ENCODE measurements at regions not wholly inside any gene's neighbourhood (a gene's known extent, or its start where the extent isn't known, plus 50 kb on each side); places are given as distances from the start of the nearest gene placed in this dataset.
"Not testable (repeated sequence)": the region's sequence is repeated elsewhere in the genome, so short reads cannot be mapped to it uniquely, and the experiment has no call there.

- Mint-ChIP-seq H3K4me3 (ENCODE audit: unreplicated experiment) (no peak overlapping the region), H3K27me3 (ENCODE audit: insufficient read depth, unreplicated experiment) (no peaks in the 10 kb centered on the region), H3K9me3 (ENCODE audit: unreplicated experiment) (no peaks in the 10 kb centered on the region), H3K27ac (ENCODE audit: unreplicated experiment) (no peak overlapping the region), H3K36me3 (ENCODE audit: insufficient read depth, unreplicated experiment) (no peaks in the 10 kb centered on the region), H3K4me1 (ENCODE audit: low read depth, unreplicated experiment) (no peaks in the 10 kb centered on the region)
- no TSS peak for BruUV-seq (replicated peaks)
- Histone ChIP-seq H3K4me1 (no peaks in the 10 kb centered on the region), H3K36me3 (ENCODE audit: control insufficient read depth, insufficient read depth, low read length) (no peaks in the 10 kb centered on the region), H3K4me3 (ENCODE audit: low read depth, low read length) (no peak overlapping the region), H3K27me3 (replicated peaks; ENCODE audit: control insufficient read depth, insufficient read depth, low read length) (no peaks in the 10 kb centered on the region), H3K9me3 (no peaks in the 10 kb centered on the region)
- DNase-seq = no peak
- TF ChIP-seq CTCF (IDR thresholded peaks at IDR 0.05; ENCODE audit: insufficient read depth in 1 of 2, low read depth in 1 of 2, low read length in 1 of 2, severe bottlenecking in 1 of 2, unreplicated experiment in 1 of 2) = no peak
- intact Hi-C loops (cut with micrococcal nuclease; ENCODE audit: unreplicated experiment) = no loop called here
- ChIA-PET CTCF (no interaction called here), POLR2A (no interaction called here)
Observed at GRCh38 chr4:116244771-116245170, 840.6 kb downstream of the TRAM1L1 start.

GRCh38 chr4:116243431-116243830 lies 841.9 kb downstream of the TRAM1L1 start:
- CTCF ChIA-PET = no interaction called here
- Mint-ChIP-seq H3K36me3 (ENCODE audit: insufficient read depth, unreplicated experiment) (no peaks in the 10 kb centered on the region), H3K9me3 (ENCODE audit: unreplicated experiment) (no peaks in the 10 kb centered on the region), H3K4me3 (ENCODE audit: unreplicated experiment) (no peak overlapping the region), H3K27me3 (ENCODE audit: insufficient read depth, unreplicated experiment) (no peaks in the 10 kb centered on the region), H3K27ac (ENCODE audit: unreplicated experiment) (no peak overlapping the region), H3K4me1 (ENCODE audit: low read depth, unreplicated experiment) (no peaks in the 10 kb centered on the region)
- POLR2A ChIA-PET = no interaction called here
- DNase-seq = no peak
- intact Hi-C loops (cut with micrococcal nuclease; ENCODE audit: unreplicated experiment) = no loop called here
- no peaks in the 10 kb centered on the region for H3K4me1 ChIP-seq
- no peaks in the 10 kb centered on the region for H3K27me3 ChIP-seq (replicated peaks; ENCODE audit: control insufficient read depth, insufficient read depth, low read length)
- H3K9me3 ChIP-seq = no peaks in the 10 kb centered on the region
- TF ChIP-seq CTCF (IDR thresholded peaks at IDR 0.05; ENCODE audit: insufficient read depth in 1 of 2, low read depth in 1 of 2, low read length in 1 of 2, severe bottlenecking in 1 of 2, unreplicated experiment in 1 of 2) = no peak
- BruUV-seq (replicated peaks) = no TSS peak
- no peaks in the 10 kb centered on the region for H3K36me3 ChIP-seq (ENCODE audit: control insufficient read depth, insufficient read depth, low read length)
- no peak overlapping the region for H3K4me3 ChIP-seq (ENCODE audit: low read depth, low read length)

GRCh38 chr4:116233971-116234370 lies 851.4 kb downstream of the TRAM1L1 start:
- CTCF ChIA-PET = no interaction called here
- no peak for DNase-seq
- no peaks in the 10 kb centered on the region for H3K9me3 ChIP-seq
- POLR2A ChIA-PET = no interaction called here
- H3K27me3 ChIP-seq (replicated peaks; ENCODE audit: control insufficient read depth, insufficient read depth, low read length) = no peaks in the 10 kb centered on the region
- no peaks in the 10 kb centered on the region for H3K4me1 Mint-ChIP-seq (ENCODE audit: low read depth, unreplicated experiment)
- H3K36me3 ChIP-seq (ENCODE audit: control insufficient read depth, insufficient read depth, low read length) = no peaks in the 10 kb centered on the region
- no peaks in the 10 kb centered on the region for H3K36me3 Mint-ChIP-seq (ENCODE audit: insufficient read depth, unreplicated experiment)
- intact Hi-C loops (cut with micrococcal nuclease; ENCODE audit: unreplicated experiment) = no loop called here
- no peak for TF ChIP-seq CTCF (IDR thresholded peaks at IDR 0.05; ENCODE audit: insufficient read depth in 1 of 2, low read depth in 1 of 2, low read length in 1 of 2, severe bottlenecking in 1 of 2, unreplicated experiment in 1 of 2)
- H3K27me3 Mint-ChIP-seq (ENCODE audit: insufficient read depth, unreplicated experiment) = peaks cover 4% of the 10 kb centered on the region
- H3K4me3 Mint-ChIP-seq (ENCODE audit: unreplicated experiment) = no peak overlapping the region
- BruUV-seq (replicated peaks) = no TSS peak
- H3K4me3 ChIP-seq (ENCODE audit: low read depth, low read length) = no peak overlapping the region
- no peaks in the 10 kb centered on the region for H3K9me3 Mint-ChIP-seq (ENCODE audit: unreplicated experiment)
- H3K27ac Mint-ChIP-seq (ENCODE audit: unreplicated experiment) = no peak overlapping the region
- H3K4me1 ChIP-seq = no peaks in the 10 kb centered on the region

- intact Hi-C loops (cut with micrococcal nuclease; ENCODE audit: unreplicated experiment); H3K9me3 ChIP-seq; H3K36me3 Mint-ChIP-seq (ENCODE audit: insufficient read depth, unreplicated experiment); H3K4me1 ChIP-seq; H3K36me3 ChIP-seq (ENCODE audit: control insufficient read depth, insufficient read depth, low read length); BruUV-seq (replicated peaks); H3K27ac Mint-ChIP-seq (ENCODE audit: unreplicated experiment); H3K4me1 Mint-ChIP-seq (ENCODE audit: low read depth, unreplicated experiment); CTCF ChIA-PET; H3K9me3 Mint-ChIP-seq (ENCODE audit: unreplicated experiment); H3K4me3 ChIP-seq (ENCODE audit: low read depth, low read length); H3K27me3 ChIP-seq (replicated peaks; ENCODE audit: control insufficient read depth, insufficient read depth, low read length); POLR2A ChIA-PET; H3K4me3 Mint-ChIP-seq (ENCODE audit: unreplicated experiment); H3K27me3 Mint-ChIP-seq (ENCODE audit: insufficient read depth, unreplicated experiment): not testable (repeated sequence)
- peak in 1 of 2 experiments; percentile 19 for DNase-seq
Observed at GRCh38 chr4:116231999-116232398, 853.4 kb downstream of the TRAM1L1 start.
